Activated naive CD4-positive, alpha-beta T cell treated with anti-CD3 and anti-CD28 coated beads for 36 hours (primary cell): ENCODE measurements at regions not wholly inside any gene's neighbourhood (a gene's known extent, or its start where the extent isn't known, plus 50 kb on each side); places are given as distances from the start of the nearest gene placed in this dataset.
"Not testable (repeated sequence)": the region's sequence is repeated elsewhere in the genome, so short reads cannot be mapped to it uniquely, and the experiment has no call there.

ENCODE experiments used
- CTCF ChIA-PET: fragments of 350-600 bp; sonication (Branson Sonifier 250); formaldehyde crosslinking; loops from one replicate; lab custom pipeline; 2021; ENCODE audit warnings: antibody characterized with exemption; lab: Charles Lee
- DNase-seq: peaks from one replicate; pipeline ENCODE4 v3.0.0-alpha.2; 2020
- H3K27ac Mint-ChIP-seq: one replicate; pipeline ENCODE4 v1.8.0; 2021; ENCODE audit warnings: mild to moderate bottlenecking, mixed read lengths
- H3K27me3 Mint-ChIP-seq: one replicate; pipeline ENCODE4 v1.8.0; 2021; ENCODE audit warnings: low read depth, mixed read lengths
- H3K36me3 Mint-ChIP-seq: one replicate; pipeline ENCODE4 v1.8.0; 2021; ENCODE audit warnings: low read depth, mixed read lengths
- H3K4me1 Mint-ChIP-seq: one replicate; pipeline ENCODE4 v1.8.0; 2021; ENCODE audit warnings: low read depth, mixed read lengths
- H3K4me3 Mint-ChIP-seq: one replicate; pipeline ENCODE4 v1.8.0; 2021; ENCODE audit warnings: mild to moderate bottlenecking, moderate library complexity, mixed read lengths
- H3K9me3 Mint-ChIP-seq: one replicate; pipeline ENCODE4 v1.8.0; 2021; ENCODE audit warnings: mixed read lengths
- intact Hi-C: fragments of 100-400 bp; cut with micrococcal nuclease; formaldehyde crosslinking; loops from one replicate; pipeline ENCODE4 v1.15.1; 2023

DNA sequence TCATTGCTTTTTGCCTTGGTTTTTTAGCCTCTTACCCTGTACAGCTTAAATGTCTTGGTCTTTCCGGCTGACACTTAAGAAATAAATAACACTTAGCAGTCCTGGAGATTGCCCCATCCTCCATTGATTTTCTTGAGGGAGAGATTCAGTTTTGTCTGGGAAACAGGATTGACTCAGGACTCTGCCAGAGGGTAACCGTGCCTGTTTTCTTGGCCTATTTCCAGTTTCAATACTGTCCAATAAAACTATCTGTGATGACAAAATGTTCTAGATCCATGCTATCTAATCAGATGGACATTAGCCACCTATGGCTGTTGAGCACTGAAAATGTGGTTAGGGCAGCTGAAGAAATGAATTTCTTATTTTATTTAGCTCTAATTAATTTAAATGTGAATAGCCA, 216.1 kb downstream of the DUSP10 start:
- Mint-ChIP-seq H3K4me1 (no peaks in the 10 kb centered on the region), H3K9me3 (no peaks in the 10 kb centered on the region), H3K4me3 (no peak overlapping the region), H3K27ac (no peak overlapping the region), H3K36me3 (no peaks in the 10 kb centered on the region), H3K27me3 (peaks cover 3% of the 10 kb centered on the region)
- CTCF ChIA-PET = no interaction called here
- intact Hi-C loops = no loop called here
- DNase-seq = no peak

DNA sequence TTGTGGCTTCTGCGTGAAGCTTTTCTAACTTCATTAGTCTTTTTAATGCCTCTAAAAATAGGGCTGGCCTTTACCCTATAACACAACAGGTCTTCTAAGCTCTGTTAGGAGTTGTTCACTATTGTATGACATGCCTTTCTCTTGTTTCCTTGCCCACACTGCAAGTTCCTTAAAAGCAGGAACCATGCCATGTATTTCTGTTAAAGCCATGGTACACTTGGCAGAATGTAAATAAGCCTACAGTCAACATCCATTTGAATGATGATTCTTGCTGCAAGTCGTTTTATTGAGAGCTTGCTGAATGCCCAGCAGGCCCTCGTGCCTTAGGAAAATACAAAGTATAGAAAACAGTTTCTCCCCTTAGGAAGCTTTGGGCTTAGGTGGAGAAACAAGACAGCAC, 214.6 kb downstream of the DUSP10 start:
- H3K4me1 Mint-ChIP-seq = no peaks in the 10 kb centered on the region
- no peaks in the 10 kb centered on the region for H3K9me3 Mint-ChIP-seq
- no peak overlapping the region for H3K27ac Mint-ChIP-seq
- H3K4me3 Mint-ChIP-seq = no peak overlapping the region
- intact Hi-C loops = no loop called here
- CTCF ChIA-PET = no interaction called here
- no peaks in the 10 kb centered on the region for H3K36me3 Mint-ChIP-seq
- no peak for DNase-seq
- peaks cover 11% of the 10 kb centered on the region for H3K27me3 Mint-ChIP-seq

DNA sequence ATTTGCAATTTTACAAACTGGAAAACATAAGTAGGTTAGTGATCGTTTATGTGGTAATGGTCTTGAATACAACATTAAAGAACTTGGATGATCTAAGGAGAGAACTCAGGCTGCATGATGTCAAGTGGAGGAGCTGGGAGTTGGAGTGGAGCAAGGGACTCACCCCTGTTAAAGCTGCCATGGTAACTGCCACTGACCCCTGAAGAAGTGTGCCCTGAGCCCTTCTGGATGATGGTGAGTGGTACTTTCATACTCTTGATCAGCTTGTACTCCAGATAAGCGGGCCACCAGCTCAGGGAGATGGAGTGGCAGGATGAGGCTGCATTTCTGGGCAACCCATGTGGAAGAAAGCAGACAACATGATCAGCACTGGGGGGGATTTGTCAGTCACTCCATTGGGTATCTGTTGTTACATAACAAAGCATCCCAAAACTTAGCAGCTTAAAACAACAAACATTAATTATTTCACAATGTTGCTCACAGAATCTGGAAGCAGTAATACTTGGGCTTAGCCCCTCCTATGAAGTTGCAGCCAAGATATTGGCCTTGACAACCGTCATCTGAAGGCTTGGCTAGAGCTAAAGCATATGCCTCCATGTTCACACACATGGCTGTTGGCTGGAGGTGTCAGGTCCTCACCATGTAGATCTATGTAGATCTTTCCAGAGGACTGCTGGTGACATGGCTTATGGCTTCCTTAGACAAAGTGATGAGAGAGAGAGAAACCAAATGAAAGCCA, 213.8 kb downstream of the DUSP10 start:
- H3K27ac Mint-ChIP-seq = no peak overlapping the region
- H3K4me3 Mint-ChIP-seq = no peak overlapping the region
- intact Hi-C loops = no loop called here
- no peaks in the 10 kb centered on the region for H3K9me3 Mint-ChIP-seq
- no peaks in the 10 kb centered on the region for H3K36me3 Mint-ChIP-seq
- no peak for DNase-seq
- H3K4me1 Mint-ChIP-seq = no peaks in the 10 kb centered on the region
- CTCF ChIA-PET = no interaction called here
- peaks cover 11% of the 10 kb centered on the region for H3K27me3 Mint-ChIP-seq

DNA sequence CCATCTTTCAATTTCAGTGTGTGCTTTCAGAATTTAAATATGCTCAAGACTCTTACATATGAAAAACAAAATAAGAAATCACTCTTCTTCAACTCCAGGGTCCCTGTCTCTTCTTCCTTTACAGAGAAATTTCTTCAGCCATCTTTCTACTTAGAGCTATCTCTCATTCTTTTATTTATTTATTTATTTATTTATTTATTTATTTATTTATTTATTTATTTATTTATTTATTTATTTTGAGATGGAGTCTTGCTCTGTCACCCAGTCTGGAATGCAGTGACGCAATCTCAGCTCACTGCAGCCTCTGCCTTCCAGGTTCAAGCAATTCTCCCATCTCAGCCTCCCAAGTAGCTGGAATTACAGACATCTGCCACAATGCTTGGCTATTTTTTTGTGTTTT, 211.7 kb downstream of the DUSP10 start:
- CTCF ChIA-PET, H3K4me3 Mint-ChIP-seq, DNase-seq, intact Hi-C loops, H3K36me3 Mint-ChIP-seq, H3K9me3 Mint-ChIP-seq, H3K27ac Mint-ChIP-seq, H3K4me1 Mint-ChIP-seq: not testable (repeated sequence)
- peaks cover 12% of the 10 kb centered on the region for H3K27me3 Mint-ChIP-seq

DNA sequence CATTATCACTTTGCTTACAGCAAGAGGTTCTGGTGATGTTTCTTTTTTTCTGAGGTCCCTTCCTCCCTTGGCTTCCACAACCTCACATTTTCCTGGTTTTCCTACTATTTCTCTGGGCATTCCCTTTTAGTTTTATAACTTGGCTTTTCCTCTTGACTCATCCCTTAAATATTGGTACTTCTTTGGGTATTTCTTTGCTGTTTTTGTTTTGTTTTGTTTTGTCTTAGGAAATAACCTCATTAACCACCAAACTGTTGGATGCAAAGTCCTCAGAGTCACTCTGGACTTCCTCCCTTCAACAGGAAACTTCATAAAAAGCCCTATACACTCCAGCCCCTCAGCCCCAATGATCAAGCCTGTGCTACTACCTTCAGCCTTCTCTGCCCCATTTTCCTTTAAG, 211.1 kb downstream of the DUSP10 start:
- Mint-ChIP-seq H3K4me1 (no peaks in the 10 kb centered on the region), H3K27me3 (peaks cover 17% of the 10 kb centered on the region), H3K36me3 (no peaks in the 10 kb centered on the region), H3K27ac (no peak overlapping the region), H3K4me3 (no peak overlapping the region), H3K9me3 (no peaks in the 10 kb centered on the region)
- CTCF ChIA-PET = no interaction called here
- intact Hi-C loops = no loop called here
- no peak for DNase-seq

DNA sequence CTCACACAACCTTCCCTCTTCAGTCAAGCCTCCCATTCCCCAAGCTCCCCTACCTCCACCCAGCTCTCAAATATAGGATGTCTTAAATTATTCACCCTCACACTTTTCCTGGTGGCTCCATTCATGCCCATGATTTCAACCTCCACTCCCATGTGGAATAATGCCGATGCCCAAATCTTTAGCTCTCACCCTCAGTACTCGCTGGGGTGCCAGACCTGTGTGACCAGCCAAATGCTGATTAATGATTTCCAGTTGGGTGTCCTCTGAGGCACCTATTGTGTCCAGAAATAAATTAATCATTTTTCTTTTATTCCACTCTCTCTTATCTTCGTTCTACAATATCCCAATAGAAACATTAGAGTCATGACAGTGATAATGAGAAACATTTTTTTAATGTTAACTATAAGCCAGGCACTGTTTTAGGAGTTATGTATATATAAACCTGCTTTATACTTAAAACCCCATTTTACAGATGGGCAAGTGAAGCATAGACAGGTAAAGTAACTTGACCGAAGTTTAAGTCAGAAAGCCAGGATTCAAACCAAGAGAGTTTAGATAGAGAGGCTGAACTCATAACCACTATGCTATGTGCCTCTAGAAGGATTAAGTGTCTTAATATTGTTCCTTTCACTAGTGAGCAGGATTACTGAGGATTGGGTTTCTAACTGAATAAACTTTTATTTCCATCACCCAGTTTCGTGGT, 209.7 kb downstream of the DUSP10 start:
- H3K4me3 Mint-ChIP-seq = no peak overlapping the region
- intact Hi-C loops = no loop called here
- H3K36me3 Mint-ChIP-seq = no peaks in the 10 kb centered on the region
- H3K27me3 Mint-ChIP-seq = peaks cover 18% of the 10 kb centered on the region
- no peaks in the 10 kb centered on the region for H3K4me1 Mint-ChIP-seq
- CTCF ChIA-PET = no interaction called here
- no peaks in the 10 kb centered on the region for H3K9me3 Mint-ChIP-seq
- no peak overlapping the region for H3K27ac Mint-ChIP-seq
- no peak for DNase-seq

DNA sequence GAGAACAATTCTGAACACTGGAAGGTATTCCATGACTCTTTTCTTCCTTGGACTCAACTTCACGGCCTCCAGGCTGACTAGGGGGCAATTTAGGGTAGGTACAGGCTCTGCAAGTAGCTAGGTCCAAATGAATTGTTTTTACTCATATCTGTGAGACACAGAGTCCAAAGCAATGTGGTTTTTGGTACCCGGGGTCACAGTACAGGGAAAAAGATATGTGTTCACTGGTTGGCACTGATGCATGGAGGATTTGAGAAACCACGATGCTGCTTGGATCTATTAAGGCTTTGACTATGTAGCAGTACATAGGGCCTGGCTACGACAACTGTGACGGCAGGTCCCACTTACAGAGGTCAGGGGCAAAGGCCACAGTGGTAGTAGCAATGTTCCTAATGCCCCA, 200.6 kb downstream of the DUSP10 start:
- intact Hi-C loops = loop anchor here (5.0 to 10.0 kb wide), 2 partner anchors 294 to 451 kb away; no protein-coding TSS in a partner anchor
- no peak for DNase-seq
- Mint-ChIP-seq H3K4me1 (no peaks in the 10 kb centered on the region), H3K27ac (no peak overlapping the region), H3K27me3 (peaks cover 15% of the 10 kb centered on the region), H3K9me3 (no peaks in the 10 kb centered on the region), H3K4me3 (no peak overlapping the region), H3K36me3 (no peaks in the 10 kb centered on the region)
- CTCF ChIA-PET = no interaction called here

DNA sequence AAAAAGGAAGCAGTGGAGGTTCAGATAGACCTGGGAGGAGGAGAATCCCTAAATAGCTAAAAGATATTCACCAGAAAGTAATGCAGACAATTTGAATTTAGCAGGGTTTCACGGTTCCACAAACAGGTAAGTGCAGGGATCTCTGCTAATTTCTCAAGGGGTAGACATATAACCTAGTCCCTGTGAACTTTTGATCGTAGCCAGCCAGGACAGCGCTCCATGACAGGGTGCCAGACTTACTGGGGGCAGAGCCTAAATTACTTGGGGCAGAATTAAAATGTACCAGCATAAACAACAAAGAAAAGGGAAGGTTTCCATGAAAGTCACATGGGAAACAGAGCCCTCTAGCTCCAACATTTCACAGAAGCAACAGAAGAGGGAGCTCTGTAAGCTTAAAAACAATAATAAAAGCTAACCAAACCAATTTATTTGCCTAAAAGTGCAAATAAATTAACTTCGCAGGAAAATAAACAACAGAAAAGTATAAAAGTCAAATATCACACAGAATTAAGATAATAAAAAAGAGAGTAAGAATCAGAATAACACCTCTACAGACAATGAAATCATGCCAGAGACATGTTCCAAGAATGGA, 198.3 kb downstream of the DUSP10 start:
- Mint-ChIP-seq H3K9me3 (no peaks in the 10 kb centered on the region), H3K4me1 (no peaks in the 10 kb centered on the region), H3K36me3 (no peaks in the 10 kb centered on the region), H3K27ac (no peak overlapping the region), H3K4me3 (no peak overlapping the region), H3K27me3 (peaks cover 8% of the 10 kb centered on the region)
- CTCF ChIA-PET = interaction anchor here (0.7 to 1.4 kb wide), 2 partner anchors 197 to 466 kb away, joined by 3 read pairs; no protein-coding TSS in a partner anchor
- no peak for DNase-seq
- intact Hi-C loops = loop anchor here (1.0 to 10.0 kb wide), 4 partner anchors 198 to 466 kb away; no protein-coding TSS in a partner anchor

DNA sequence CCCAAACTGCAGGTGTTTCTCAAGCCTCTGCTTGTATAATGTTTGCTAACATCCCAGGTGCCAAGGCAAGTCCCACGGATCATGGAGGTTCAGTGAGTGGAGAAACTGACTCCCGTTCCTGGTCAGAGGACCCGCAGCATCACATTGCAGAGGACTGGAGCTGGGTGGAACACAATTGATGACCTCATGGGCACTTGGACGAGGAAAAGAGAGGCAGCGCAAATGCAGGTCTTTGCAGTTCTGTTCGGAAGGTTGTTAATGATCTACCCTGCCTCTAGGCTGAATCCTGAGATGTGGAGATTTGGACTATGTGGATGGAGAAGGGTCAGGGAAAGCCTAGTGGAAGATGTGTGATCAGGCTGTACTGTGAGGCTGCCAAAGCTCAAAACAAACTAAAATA, 192.9 kb downstream of the DUSP10 start:
- Mint-ChIP-seq H3K4me1 (no peaks in the 10 kb centered on the region), H3K9me3 (no peaks in the 10 kb centered on the region), H3K27me3 (no peaks in the 10 kb centered on the region), H3K27ac (no peak overlapping the region), H3K4me3 (no peak overlapping the region), H3K36me3 (no peaks in the 10 kb centered on the region)
- intact Hi-C loops = loop anchor here (5.0 to 10.0 kb wide), 2 partner anchors 286 to 313 kb away; no protein-coding TSS in a partner anchor
- CTCF ChIA-PET = interaction anchor here (0.6 kb wide), 1 partner anchor 197 kb away, joined by 3 read pairs; no protein-coding TSS in a partner anchor
- DNase-seq = no peak

DNA sequence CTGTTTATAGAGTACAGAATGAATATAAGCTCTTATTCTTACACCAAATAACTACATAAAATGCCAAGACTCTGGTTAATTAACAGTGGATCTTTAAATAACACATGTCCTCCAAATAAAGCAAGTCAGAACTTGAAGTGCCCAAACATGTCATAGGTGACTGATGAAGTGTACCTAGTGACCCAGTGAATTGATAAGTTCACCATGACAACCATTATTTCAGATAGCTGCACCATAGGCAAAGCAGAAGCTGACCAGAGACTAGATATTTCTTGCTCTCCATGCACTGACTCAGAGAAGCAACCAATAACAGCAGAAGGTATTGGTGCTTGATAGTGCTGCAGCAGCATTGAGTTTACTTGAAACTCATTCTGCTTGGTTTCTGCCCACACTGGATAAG, 192.1 kb downstream of the DUSP10 start:
- Mint-ChIP-seq H3K4me1 (no peaks in the 10 kb centered on the region), H3K9me3 (no peaks in the 10 kb centered on the region), H3K36me3 (no peaks in the 10 kb centered on the region), H3K27me3 (no peaks in the 10 kb centered on the region), H3K27ac (no peak overlapping the region), H3K4me3 (no peak overlapping the region)
- intact Hi-C loops = loop anchor here (5.0 to 10.0 kb wide), 2 partner anchors 285 to 312 kb away; no protein-coding TSS in a partner anchor
- no peak for DNase-seq
- CTCF ChIA-PET = interaction anchor here (1.1 kb wide), 1 partner anchor 22 kb away, joined by 3 read pairs; no protein-coding TSS in a partner anchor

DNA sequence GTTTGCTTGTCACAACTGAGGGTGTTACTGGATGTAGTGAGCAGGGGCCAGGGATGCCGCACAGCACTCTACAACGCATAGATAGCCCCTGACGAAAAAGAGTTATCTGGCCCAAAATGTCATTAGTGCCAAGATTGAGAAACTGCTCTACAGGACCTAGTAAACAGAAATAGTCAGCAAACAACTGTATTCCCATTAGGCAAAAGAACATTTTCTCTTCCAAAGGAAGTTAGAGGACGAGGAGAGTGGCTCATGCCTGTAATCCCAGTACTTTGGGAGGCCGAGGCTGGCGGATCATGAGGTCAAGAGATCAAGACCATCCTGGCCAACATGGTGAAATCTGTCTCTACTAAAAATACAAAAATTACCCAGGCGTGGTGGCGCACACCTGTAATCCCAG, 189.1 kb downstream of the DUSP10 start:
- CTCF ChIA-PET = interaction anchor here (0.7 kb wide), 1 partner anchor 426 kb away, joined by 3 read pairs; no protein-coding TSS in a partner anchor
- H3K36me3 Mint-ChIP-seq, H3K9me3 Mint-ChIP-seq, H3K27me3 Mint-ChIP-seq, H3K4me1 Mint-ChIP-seq, H3K27ac Mint-ChIP-seq, DNase-seq, intact Hi-C loops, H3K4me3 Mint-ChIP-seq: not testable (repeated sequence)

DNA sequence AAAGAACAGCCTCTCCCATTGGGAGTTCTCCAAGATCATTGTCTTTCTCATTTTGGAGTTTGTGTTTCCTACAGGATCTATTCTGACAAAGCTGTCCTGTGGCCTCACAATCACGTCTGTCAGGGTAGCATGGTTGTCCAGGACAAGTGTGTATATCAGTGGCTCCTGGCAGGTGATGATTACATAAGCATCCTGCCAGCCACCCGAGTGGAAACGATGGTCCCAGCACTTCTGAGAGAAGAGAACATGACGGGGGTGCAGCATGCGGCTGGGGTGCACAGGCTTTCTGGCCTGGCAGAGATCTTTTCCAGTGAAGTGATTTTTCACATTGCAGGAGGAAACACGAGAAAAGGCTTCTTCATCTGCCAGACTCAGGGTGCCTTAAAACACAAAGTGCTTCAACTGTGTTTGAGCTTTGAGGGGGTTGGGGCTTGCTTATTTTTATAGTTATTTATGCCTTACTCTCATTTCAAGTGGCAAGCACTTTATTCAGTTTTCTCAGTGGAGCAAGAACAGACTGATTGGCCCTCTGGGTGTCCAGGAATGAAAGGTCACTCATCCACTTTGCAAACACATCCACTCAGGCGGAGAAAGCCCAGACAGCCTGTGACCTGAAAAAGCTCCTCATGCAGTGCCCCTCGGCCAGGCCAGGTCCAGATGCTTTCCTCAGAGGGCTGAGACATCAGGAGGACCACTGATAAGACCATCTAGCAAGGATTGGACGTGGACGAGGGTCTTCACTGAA, 186.0 kb downstream of the DUSP10 start:
- Mint-ChIP-seq H3K36me3 (no peaks in the 10 kb centered on the region), H3K4me3 (no peak overlapping the region), H3K27me3 (no peaks in the 10 kb centered on the region), H3K9me3 (no peaks in the 10 kb centered on the region), H3K27ac (no peak overlapping the region), H3K4me1 (no peaks in the 10 kb centered on the region)
- CTCF ChIA-PET = interaction anchor here (0.6 kb wide), 1 partner anchor 64 kb away, joined by 3 read pairs; no protein-coding TSS in a partner anchor
- intact Hi-C loops = no loop called here
- no peak for DNase-seq
